T-helper 17 cell (primary cell): ENCODE measurements at regions not wholly inside any gene's neighbourhood (a gene's known extent, or its start where the extent isn't known, plus 50 kb on each side); places are given as distances from the start of the nearest gene placed in this dataset.
A peak's percentile ranks its signal among the peaks of the same experiment; 100 is the strongest.
"Not testable (repeated sequence)": the region's sequence is repeated elsewhere in the genome, so short reads cannot be mapped to it uniquely, and the experiment has no call there.

Experiments
- ATAC-seq: fragments of 150-1000 bp; cut with Tn5 transposase; 2 replicates; pipeline ENCODE4 v1.10.0; 2021; ENCODE audit warnings: mild to moderate bottlenecking, moderate library complexity
- DNase-seq, 3 donors: peaks; one replicate each; pipeline versions ENCODE4 v3.0.0 to v3.0.0-alpha.2; 2020 to 2021
- H3K9me3 ChIP-seq: one replicate; pipeline ENCODE4 v1.7.0; 2013; ENCODE audit warnings: low read length, mild to moderate bottlenecking; ENCODE audit not compliant: control insufficient read depth, poor library complexity, severe bottlenecking
- H3K27ac Mint-ChIP-seq: one replicate; pipeline ENCODE4 v1.8.0; 2022; ENCODE audit warnings: mild to moderate bottlenecking, moderate library complexity, mixed read lengths
- H3K27me3 Mint-ChIP-seq: one replicate; pipeline ENCODE4 v1.8.0; 2022; ENCODE audit warnings: mixed read lengths
- H3K36me3 Mint-ChIP-seq: one replicate; pipeline ENCODE4 v1.8.0; 2022; ENCODE audit warnings: low read depth, mixed read lengths
- H3K4me1 Mint-ChIP-seq: one replicate; pipeline ENCODE4 v1.8.0; 2022; ENCODE audit warnings: mild to moderate bottlenecking, mixed read lengths
- H3K4me3 Mint-ChIP-seq: one replicate; pipeline ENCODE4 v1.8.0; 2022; ENCODE audit warnings: mild to moderate bottlenecking, moderate library complexity, mixed read lengths

DNA sequence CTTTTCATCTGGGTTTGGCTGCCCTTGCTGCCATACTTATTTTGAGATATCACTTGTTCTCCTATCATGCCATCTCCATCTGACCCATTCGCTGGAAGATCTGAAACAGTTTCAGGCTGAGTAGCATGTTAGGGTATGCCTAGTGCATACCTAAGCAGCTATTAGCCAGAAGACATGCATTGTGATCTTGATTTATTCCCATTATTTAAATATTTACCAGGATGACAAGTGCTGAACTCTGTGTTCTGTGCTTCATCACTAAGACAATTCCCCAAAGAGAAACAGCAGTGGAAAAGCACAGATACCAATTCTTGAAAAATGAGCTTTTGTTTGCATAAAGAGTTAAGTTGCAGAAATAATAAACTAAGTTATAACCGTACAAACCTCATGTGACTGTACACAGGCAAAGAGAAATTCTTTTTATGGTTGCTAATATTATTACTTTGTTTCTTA is 271.0 kb upstream of the ARSJ start:
- Mint-ChIP-seq H3K36me3 (peaks cover 2% of the 10 kb centered on the region), H3K27ac (no peak overlapping the region), H3K4me1 (no peaks in the 10 kb centered on the region), H3K27me3 (no peaks in the 10 kb centered on the region), H3K4me3 (no peak overlapping the region)
- no peaks in the 10 kb centered on the region for H3K9me3 ChIP-seq
- ATAC-seq = no peak
- no peak for DNase-seq

DNA sequence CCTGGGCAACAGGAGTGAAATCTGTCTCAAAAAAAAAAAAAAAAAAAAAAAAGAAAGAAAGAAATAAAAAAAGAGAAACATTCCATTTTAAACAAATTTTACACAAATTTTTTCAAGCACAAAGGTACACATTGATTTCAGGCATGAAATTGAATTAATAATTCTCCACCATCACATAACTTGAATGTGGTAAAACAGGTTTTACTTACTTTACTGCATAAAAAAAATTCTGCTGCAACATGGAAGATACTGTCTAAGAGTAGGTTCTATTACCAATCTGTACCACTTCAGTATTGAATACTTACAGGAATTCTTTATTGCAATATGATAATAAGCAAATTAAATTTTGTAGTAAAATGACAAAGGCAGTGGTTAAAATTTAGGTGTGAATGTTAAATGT is 271.6 kb upstream of the ARSJ start:
- H3K4me3 Mint-ChIP-seq = no peak overlapping the region
- no peaks in the 10 kb centered on the region for H3K27me3 Mint-ChIP-seq
- ATAC-seq = no peak
- no peaks in the 10 kb centered on the region for H3K9me3 ChIP-seq
- no peaks in the 10 kb centered on the region for H3K4me1 Mint-ChIP-seq
- no peak overlapping the region for H3K27ac Mint-ChIP-seq
- peaks cover 2% of the 10 kb centered on the region for H3K36me3 Mint-ChIP-seq
- no peak for DNase-seq

DNA sequence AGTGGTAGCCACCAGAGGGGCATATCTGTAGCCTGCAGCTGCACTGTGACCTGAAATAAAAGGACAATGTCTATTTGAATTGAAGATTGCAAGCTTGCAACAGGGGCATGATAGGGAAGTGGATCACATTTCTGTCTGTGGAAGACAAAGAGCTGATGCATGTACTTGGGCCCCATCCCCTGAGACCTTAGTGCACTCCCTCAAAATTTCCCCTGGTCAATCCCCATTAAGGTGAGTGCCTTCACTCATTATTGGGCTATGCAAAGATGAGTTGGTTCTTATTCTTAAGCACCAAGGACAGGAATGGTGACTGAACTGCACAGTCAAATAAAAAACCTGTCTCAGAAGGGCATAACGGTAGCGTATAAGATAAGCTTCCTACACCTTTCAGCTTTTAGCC is 273.1 kb upstream of the ARSJ start:
- no peaks in the 10 kb centered on the region for H3K9me3 ChIP-seq
- H3K4me1 Mint-ChIP-seq = no peaks in the 10 kb centered on the region
- no peaks in the 10 kb centered on the region for H3K27me3 Mint-ChIP-seq
- no peak overlapping the region for H3K27ac Mint-ChIP-seq
- DNase-seq (no peak), ATAC-seq (no peak)
- peaks cover 2% of the 10 kb centered on the region for H3K36me3 Mint-ChIP-seq
- no peak overlapping the region for H3K4me3 Mint-ChIP-seq

DNA sequence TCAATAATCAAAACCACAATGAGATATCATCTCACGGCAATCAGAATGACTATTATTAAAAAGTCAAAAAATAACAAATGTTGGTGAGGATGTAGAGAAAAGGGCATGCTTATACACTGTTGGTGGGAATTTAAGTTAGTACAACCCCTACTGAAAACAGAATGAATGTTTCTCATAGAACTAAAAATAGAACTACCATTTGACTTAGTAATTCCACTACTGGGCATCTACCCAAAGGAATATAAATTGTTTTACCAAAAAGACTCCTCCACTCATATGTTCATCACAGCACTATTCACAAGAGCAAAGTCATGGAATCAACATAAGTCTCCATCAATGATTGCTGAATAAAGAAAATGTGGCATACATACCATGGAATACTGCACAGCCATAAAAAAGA is 278.1 kb upstream of the ARSJ start:
- no peaks in the 10 kb centered on the region for H3K9me3 ChIP-seq
- Mint-ChIP-seq H3K36me3 (peaks cover 2% of the 10 kb centered on the region), H3K27me3 (no peaks in the 10 kb centered on the region), H3K4me3 (no peak overlapping the region), H3K27ac (no peak overlapping the region), H3K4me1 (no peaks in the 10 kb centered on the region)
- ATAC-seq (no peak), DNase-seq (no peak)

DNA sequence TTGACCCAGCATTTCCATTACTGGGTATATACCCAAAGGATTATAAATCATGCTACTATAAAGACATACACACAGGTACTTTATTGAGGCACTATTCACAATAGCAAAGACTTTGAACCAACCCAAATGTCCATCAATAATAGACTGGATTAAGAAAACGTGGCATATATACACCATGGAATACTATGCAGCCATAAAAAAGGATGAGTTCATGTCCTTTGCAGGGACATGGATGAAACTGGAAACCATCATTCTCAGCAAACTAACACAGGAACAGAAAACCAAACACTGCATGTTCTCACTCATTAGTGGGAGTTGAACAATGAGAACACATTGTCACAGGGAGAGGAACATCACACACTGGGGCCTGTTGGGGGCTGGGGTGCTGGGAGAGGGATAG is 283.0 kb upstream of the ARSJ start:
- H3K4me1 Mint-ChIP-seq, H3K27me3 Mint-ChIP-seq, H3K4me3 Mint-ChIP-seq, ATAC-seq, H3K9me3 ChIP-seq, H3K36me3 Mint-ChIP-seq, DNase-seq, H3K27ac Mint-ChIP-seq: not testable (repeated sequence)

DNA sequence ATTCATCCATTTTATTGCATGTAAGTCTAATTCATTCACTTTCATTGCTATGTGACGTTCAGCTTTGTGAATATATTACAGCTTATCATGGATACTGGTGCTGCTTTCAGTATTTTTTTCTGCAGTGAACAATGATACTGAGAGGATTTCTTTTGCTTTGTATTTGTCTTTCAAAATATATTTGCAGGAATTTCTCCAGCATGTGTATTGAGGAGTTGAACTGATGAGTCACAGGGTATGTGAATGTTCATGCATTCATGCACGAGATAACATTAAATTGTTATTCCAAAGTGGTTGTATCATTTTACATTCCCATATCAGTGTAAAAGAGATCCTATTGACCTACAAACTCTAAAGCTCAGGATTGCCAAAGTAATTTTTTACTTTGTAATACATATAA is 283.8 kb upstream of the ARSJ start:
- no peaks in the 10 kb centered on the region for H3K4me1 Mint-ChIP-seq
- no peak for ATAC-seq
- H3K27me3 Mint-ChIP-seq = no peaks in the 10 kb centered on the region
- H3K36me3 Mint-ChIP-seq = no peaks in the 10 kb centered on the region
- no peak overlapping the region for H3K27ac Mint-ChIP-seq
- H3K4me3 Mint-ChIP-seq = no peak overlapping the region
- no peak for DNase-seq
- no peaks in the 10 kb centered on the region for H3K9me3 ChIP-seq

DNA sequence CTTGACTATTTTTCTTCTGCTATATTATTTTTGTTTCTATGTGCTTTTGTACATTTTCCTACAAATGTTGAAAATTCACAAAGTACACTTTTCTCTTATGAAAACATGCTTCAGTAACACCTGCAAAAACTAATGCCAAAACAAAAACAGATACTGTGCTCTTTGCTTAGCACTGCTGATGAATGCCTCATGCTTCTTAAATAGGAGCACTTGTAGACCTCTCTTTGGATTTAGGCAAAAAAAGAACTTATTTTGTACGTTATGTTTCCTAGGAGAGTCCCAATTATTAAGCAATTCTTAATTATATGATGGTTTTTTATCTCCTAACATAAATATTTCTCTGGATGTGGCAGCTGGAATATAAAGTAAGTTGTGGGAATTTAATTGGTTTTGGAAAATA is 285.0 kb upstream of the ARSJ start:
- Mint-ChIP-seq H3K27ac (no peak overlapping the region), H3K27me3 (no peaks in the 10 kb centered on the region), H3K4me3 (no peak overlapping the region), H3K4me1 (no peaks in the 10 kb centered on the region), H3K36me3 (no peaks in the 10 kb centered on the region)
- no peak for DNase-seq
- no peak for ATAC-seq
- H3K9me3 ChIP-seq = no peaks in the 10 kb centered on the region

DNA sequence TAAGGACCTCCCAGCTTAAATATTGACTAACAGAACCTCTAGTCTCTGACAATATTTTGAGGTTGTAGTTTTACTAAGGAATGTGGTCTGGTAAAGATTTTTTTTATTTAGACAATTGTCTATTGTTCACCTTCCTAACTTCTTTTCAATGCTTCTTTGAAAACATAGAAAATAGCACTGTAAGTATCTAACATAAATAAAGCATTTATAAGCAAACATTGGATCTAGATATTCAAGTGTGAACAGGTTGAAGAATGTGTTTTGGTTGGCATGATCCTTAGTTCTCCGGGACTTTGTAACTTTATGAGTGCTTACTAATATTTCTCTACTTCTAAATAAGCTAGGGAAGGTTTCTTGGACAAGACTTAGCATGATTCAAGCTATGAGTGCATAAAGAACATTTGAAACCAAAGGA is 285.4 kb upstream of the ARSJ start:
- no peaks in the 10 kb centered on the region for H3K9me3 ChIP-seq
- no peaks in the 10 kb centered on the region for H3K27me3 Mint-ChIP-seq
- H3K36me3 Mint-ChIP-seq = no peaks in the 10 kb centered on the region
- DNase-seq (no peak), ATAC-seq (no peak)
- H3K27ac Mint-ChIP-seq = no peak overlapping the region
- no peak overlapping the region for H3K4me3 Mint-ChIP-seq
- no peaks in the 10 kb centered on the region for H3K4me1 Mint-ChIP-seq

DNA sequence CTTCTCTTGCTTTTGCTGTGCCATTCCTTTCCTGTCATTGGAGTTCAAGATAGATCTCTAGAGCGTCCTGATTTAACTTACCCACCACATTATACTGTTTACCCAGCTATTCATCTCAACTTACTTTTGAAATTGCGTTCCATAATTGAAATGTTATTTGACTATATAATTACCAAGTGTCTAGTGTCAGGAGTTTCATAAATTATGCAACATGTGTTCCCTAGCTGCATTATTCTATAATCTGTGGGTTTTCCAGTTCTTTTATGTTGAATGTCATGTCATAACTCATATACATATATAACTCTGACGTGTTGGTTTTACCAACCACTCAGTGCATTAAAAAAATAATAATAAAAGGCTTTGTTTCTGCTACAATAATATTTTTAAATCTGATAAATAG is 285.9 kb upstream of the ARSJ start:
- Mint-ChIP-seq H3K36me3 (no peaks in the 10 kb centered on the region), H3K27me3 (no peaks in the 10 kb centered on the region), H3K4me3 (no peak overlapping the region), H3K27ac (no peak overlapping the region), H3K4me1 (no peaks in the 10 kb centered on the region)
- DNase-seq (no peak), ATAC-seq (no peak)
- no peaks in the 10 kb centered on the region for H3K9me3 ChIP-seq

DNA sequence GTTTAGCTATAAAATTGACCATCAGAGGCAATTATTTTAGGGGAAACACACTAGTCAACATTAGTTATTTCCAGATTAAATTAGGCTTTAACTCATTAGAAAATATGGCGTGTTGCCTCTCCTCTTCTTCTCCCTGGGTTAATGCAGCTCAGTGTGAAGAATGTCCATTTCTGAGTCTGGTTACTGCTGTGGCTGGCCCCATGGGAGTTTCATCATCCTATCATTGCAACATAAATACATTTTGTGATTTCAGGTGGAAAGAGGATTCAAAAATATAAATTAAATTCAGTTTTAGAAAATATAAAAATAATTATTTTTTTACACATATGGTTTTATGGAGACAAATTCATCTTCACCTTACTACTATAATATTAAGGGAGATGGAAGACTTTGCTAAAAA is 288.5 kb upstream of the ARSJ start:
- Mint-ChIP-seq H3K27me3 (no peaks in the 10 kb centered on the region), H3K36me3 (no peaks in the 10 kb centered on the region), H3K4me1 (peaks cover 2% of the 10 kb centered on the region), H3K27ac (no peak overlapping the region), H3K4me3 (no peak overlapping the region)
- DNase-seq (no peak), ATAC-seq (no peak)
- H3K9me3 ChIP-seq = no peaks in the 10 kb centered on the region

DNA sequence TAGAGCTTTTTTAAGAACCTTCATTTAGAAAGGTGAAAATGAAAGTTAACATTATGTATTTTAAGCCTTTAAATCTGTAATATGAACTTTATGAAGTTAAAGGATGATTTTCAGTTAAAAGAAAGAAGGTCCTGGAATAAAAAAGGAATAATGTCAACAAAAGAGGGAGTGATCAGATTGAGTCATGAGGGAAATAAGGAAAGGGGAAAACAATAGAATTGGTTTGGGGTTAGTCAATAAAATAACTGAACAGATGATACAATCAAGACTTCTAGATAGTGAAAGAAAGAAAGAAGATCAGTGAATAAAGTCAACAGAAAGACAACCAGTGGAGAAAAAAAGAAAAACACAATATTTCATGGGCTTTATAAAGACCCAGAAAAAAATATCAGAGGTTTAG is 291.6 kb upstream of the ARSJ start:
- no peaks in the 10 kb centered on the region for H3K9me3 ChIP-seq
- Mint-ChIP-seq H3K36me3 (no peaks in the 10 kb centered on the region), H3K27me3 (no peaks in the 10 kb centered on the region), H3K4me3 (no peak overlapping the region), H3K4me1 (peaks cover 2% of the 10 kb centered on the region), H3K27ac (peak overlapping the region; percentile 37)
- no peak for DNase-seq
- ATAC-seq = no peak

DNA sequence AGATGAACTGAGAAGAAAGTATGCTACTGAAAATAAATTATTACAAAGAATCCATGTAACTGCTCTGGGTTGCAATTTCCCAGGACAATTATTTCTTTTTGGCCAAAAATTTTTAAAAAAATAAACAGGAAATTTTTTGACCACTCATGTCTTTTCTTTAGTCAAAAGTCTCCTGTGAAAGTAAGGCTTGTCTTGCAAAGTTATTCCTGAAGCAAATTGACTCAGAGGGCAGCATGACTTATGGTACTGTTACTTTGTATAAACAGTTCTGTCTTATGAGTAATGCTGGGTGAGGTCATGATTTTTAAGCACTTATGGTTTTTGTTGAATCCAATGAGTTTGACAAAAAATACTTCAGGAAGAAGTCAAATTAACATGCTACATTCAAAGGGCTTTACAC is 292.8 kb upstream of the ARSJ start:
- no peak for ATAC-seq

DNA sequence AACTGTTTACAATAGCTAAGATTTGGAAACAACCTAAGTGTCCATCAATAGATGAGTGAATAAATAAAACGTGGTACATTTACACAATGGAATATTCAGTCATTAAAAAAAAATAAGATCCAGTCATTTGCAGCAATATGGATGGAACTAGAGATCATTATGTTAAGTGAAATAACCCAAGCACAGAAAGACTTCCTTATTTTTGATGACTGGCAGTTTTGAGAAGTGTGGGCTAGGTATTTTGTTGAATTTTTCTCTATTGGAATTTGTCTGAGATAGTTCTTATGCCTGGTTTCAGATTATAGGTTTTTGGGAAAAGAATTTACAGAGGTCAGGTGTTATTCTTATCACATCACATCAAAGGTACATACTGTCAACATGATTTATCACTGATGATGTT is 293.8 kb upstream of the ARSJ start:
- no peak overlapping the region for H3K4me3 Mint-ChIP-seq
- H3K36me3 Mint-ChIP-seq = no peaks in the 10 kb centered on the region
- DNase-seq (no peak), ATAC-seq (no peak)
- H3K27me3 Mint-ChIP-seq = no peaks in the 10 kb centered on the region
- H3K27ac Mint-ChIP-seq = no peak overlapping the region
- H3K9me3 ChIP-seq = no peaks in the 10 kb centered on the region
- peaks cover 2% of the 10 kb centered on the region for H3K4me1 Mint-ChIP-seq

More for the DNA sequence above, 292.8 kb upstream of the ARSJ start:
- Mint-ChIP-seq H3K4me3 (no peak overlapping the region), H3K4me1 (peaks cover 2% of the 10 kb centered on the region), H3K27me3 (no peaks in the 10 kb centered on the region), H3K27ac (no peak overlapping the region), H3K36me3 (no peaks in the 10 kb centered on the region)
- no peak for DNase-seq
- no peaks in the 10 kb centered on the region for H3K9me3 ChIP-seq

DNA sequence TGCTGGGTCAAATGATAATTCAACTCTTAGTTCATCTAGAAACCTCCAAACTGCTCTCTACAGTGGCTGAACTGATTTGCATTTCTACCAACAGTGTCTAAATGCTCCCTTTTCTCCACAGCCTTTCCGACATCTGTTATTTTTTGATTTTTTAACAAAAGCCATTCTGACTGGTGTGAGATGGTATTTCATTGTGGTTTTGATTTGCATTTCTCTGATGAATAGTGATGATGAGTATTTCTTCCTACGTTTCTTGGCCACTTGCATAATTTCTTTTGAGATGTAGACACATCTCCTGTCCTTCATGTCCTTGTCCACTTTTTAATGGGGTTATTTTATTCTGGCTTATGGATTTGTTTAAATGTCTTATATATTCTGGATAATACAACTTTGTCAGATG is 298.2 kb upstream of the ARSJ start:
- Mint-ChIP-seq H3K4me1 (no peaks in the 10 kb centered on the region), H3K4me3 (no peak overlapping the region), H3K27me3 (no peaks in the 10 kb centered on the region), H3K36me3 (no peaks in the 10 kb centered on the region), H3K27ac (no peak overlapping the region)
- DNase-seq (no peak), ATAC-seq (no peak)
- H3K9me3 ChIP-seq = no peaks in the 10 kb centered on the region

DNA sequence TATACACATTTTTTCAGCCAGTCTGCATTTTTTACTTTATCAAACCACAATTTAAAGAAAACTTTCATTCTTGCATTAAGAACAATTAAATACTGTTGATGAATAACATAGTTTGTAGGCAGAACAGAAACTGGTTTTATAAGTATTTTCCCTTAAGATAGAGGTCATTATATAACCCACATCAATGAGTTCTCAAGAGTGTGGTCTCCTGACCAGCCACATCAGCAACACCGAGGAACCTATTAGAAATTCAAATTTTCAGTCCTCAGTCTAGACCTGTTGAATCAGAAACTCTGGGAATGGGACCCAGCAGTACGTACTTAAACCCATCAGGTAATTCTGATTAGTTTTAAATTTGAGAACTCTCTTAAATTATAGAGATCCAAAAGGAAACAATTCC is 299.6 kb upstream of the ARSJ start:
- DNase-seq (no peak), ATAC-seq (no peak)
- no peaks in the 10 kb centered on the region for H3K4me1 Mint-ChIP-seq
- H3K27ac Mint-ChIP-seq = no peak overlapping the region
- no peaks in the 10 kb centered on the region for H3K27me3 Mint-ChIP-seq
- no peaks in the 10 kb centered on the region for H3K9me3 ChIP-seq
- no peak overlapping the region for H3K4me3 Mint-ChIP-seq
- no peaks in the 10 kb centered on the region for H3K36me3 Mint-ChIP-seq
